ENCODE measurements at regions not wholly inside any gene's neighbourhood (a gene's known extent, or its start where the extent isn't known, plus 50 kb on each side); places are given as distances from the start of the nearest gene placed in this dataset.

DNA sequence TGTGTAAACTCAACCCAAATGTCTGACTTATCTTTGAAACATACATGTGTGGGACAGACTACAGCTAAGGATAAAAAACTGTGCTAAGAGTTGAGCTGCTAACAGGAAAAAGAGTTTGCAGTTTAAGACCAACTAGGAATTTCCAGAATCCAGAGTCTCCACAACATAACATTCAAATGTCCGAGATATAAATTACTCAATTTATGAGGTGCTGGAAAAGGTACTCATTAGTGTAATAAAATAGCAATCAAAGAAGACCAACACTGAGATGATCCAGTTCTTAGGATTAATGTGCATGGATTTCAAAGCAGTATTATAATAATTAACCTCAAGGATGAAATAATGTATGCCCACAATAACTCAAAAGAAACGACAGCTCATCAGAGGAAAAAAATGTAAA is 426.5 kb upstream of the KCNMB2 start:
- no peaks in the 10 kb centered on the region for H3K79me1 ChIP-seq (ENCODE audit: low read depth, low read length)
- ChIA-PET CTCF (ENCODE audit: partially characterized antibody) (interaction anchor here (0.8 kb wide), 1 partner anchor 36 kb away, joined by 3 read pairs; no protein-coding TSS in a partner anchor), POLR2A (ENCODE audit: partially characterized antibody) (no interaction called here)
- H2BK120ac ChIP-seq (replicated peaks; ENCODE audit: low read depth, low read length), result no peak overlapping the region
- H3K9me3 ChIP-seq (ENCODE audit: insufficient read depth in 2 of 2, low read depth in 1 of 2, low read length in 1 of 2), result no peaks in the 10 kb centered on the region
- H3K27me3 ChIP-seq (replicated peaks in 1 of 4; ENCODE audit: control insufficient read depth in 3 of 4, extremely low read depth in 1 of 4, insufficient read depth in 3 of 4, low read length in 3 of 4), result no peaks in the 10 kb centered on the region
- H4K8ac ChIP-seq (ENCODE audit: extremely low read depth, insufficient read depth, low read length), result no peak overlapping the region
- no peak overlapping the region for H2BK15ac ChIP-seq (ENCODE audit: low read length)
- H3K79me2 ChIP-seq (ENCODE audit: control insufficient read depth in 1 of 2, insufficient read depth in 2 of 2, low read length in 2 of 2), result no peaks in the 10 kb centered on the region
- H3K36me3 ChIP-seq (ENCODE audit: control insufficient read depth in 2 of 4, insufficient read depth in 4 of 4, low read length in 3 of 4), result no peaks in the 10 kb centered on the region
- no peaks in the 10 kb centered on the region for H3K23me2 ChIP-seq (ENCODE audit: low read depth, low read length)
- DNase-seq (ENCODE audit: low read depth in 1 of 2, low spot score in 2 of 2) (no peak), FAIRE-seq (no peak)
- no peak overlapping the region for H3K23ac ChIP-seq (ENCODE audit: insufficient read length)
- H3K4me1 ChIP-seq (replicated peaks in 1 of 4; ENCODE audit: control insufficient read depth in 3 of 4, insufficient read depth in 4 of 4, low read length in 3 of 4), result no peaks in the 10 kb centered on the region
- H3K9ac ChIP-seq (replicated peaks in 1 of 4; ENCODE audit: extremely low read depth in 1 of 4, low read depth in 3 of 4, low read length in 3 of 4), result no peak overlapping the region
- no peak overlapping the region for H3K4me3 ChIP-seq (ENCODE audit: extremely low read depth in 1 of 4, insufficient read depth in 2 of 4, low read depth in 3 of 4, low read length in 4 of 4)
- no peak overlapping the region for H4K91ac ChIP-seq (replicated peaks; ENCODE audit: insufficient read length, low read length)
- no peak overlapping the region for H3K14ac ChIP-seq (ENCODE audit: insufficient read length)
- no peak overlapping the region for H3K4me2 ChIP-seq (ENCODE audit: insufficient read depth in 1 of 2, low read depth in 2 of 2, low read length in 2 of 2)
- no peak overlapping the region for H2BK5ac ChIP-seq (ENCODE audit: low read depth, low read length)
- H2AFZ ChIP-seq (ENCODE audit: low read length), result no peak overlapping the region
- H3K4ac ChIP-seq (replicated peaks; ENCODE audit: insufficient read length, low read depth, low read length), result no peak overlapping the region
- 98% methylated on average over 2 of the region's 2 CpGs; no CpG with 5 or more reads in 1 of the 2 experiments for WGBS, 2 experiments (ENCODE audit: extremely low coverage in 1 of 2, insufficient coverage in 1 of 2, insufficient read length in 1 of 2, insufficient replicate concordance in 2 of 2, low coverage in 1 of 2, low lambda C conversion rate in 2 of 2, missing lambda C conversion rate in 1 of 2)
- no peak overlapping the region for H3K56ac ChIP-seq (replicated peaks; ENCODE audit: insufficient read length, low read depth, low read length)
- H4K20me1 ChIP-seq (replicated peaks in 1 of 2; ENCODE audit: control insufficient read depth in 1 of 2, insufficient read depth in 2 of 2, low read length in 2 of 2), result no peaks in the 10 kb centered on the region
- no peak overlapping the region for H3K18ac ChIP-seq (ENCODE audit: extremely low read depth, low read length)
- no peak overlapping the region for H2AK5ac ChIP-seq (ENCODE audit: low read depth, low read length)
- H4K5ac ChIP-seq (ENCODE audit: insufficient read length, low read depth, low read length), result no peak overlapping the region
- no peak overlapping the region for H2BK20ac ChIP-seq (ENCODE audit: low read length)
- no peak overlapping the region for H2BK12ac ChIP-seq (ENCODE audit: low read depth, low read length)
- no peak overlapping the region for H3K27ac ChIP-seq (ENCODE audit: low read depth, low read length)
- TF ChIP-seq, protein P1, sequence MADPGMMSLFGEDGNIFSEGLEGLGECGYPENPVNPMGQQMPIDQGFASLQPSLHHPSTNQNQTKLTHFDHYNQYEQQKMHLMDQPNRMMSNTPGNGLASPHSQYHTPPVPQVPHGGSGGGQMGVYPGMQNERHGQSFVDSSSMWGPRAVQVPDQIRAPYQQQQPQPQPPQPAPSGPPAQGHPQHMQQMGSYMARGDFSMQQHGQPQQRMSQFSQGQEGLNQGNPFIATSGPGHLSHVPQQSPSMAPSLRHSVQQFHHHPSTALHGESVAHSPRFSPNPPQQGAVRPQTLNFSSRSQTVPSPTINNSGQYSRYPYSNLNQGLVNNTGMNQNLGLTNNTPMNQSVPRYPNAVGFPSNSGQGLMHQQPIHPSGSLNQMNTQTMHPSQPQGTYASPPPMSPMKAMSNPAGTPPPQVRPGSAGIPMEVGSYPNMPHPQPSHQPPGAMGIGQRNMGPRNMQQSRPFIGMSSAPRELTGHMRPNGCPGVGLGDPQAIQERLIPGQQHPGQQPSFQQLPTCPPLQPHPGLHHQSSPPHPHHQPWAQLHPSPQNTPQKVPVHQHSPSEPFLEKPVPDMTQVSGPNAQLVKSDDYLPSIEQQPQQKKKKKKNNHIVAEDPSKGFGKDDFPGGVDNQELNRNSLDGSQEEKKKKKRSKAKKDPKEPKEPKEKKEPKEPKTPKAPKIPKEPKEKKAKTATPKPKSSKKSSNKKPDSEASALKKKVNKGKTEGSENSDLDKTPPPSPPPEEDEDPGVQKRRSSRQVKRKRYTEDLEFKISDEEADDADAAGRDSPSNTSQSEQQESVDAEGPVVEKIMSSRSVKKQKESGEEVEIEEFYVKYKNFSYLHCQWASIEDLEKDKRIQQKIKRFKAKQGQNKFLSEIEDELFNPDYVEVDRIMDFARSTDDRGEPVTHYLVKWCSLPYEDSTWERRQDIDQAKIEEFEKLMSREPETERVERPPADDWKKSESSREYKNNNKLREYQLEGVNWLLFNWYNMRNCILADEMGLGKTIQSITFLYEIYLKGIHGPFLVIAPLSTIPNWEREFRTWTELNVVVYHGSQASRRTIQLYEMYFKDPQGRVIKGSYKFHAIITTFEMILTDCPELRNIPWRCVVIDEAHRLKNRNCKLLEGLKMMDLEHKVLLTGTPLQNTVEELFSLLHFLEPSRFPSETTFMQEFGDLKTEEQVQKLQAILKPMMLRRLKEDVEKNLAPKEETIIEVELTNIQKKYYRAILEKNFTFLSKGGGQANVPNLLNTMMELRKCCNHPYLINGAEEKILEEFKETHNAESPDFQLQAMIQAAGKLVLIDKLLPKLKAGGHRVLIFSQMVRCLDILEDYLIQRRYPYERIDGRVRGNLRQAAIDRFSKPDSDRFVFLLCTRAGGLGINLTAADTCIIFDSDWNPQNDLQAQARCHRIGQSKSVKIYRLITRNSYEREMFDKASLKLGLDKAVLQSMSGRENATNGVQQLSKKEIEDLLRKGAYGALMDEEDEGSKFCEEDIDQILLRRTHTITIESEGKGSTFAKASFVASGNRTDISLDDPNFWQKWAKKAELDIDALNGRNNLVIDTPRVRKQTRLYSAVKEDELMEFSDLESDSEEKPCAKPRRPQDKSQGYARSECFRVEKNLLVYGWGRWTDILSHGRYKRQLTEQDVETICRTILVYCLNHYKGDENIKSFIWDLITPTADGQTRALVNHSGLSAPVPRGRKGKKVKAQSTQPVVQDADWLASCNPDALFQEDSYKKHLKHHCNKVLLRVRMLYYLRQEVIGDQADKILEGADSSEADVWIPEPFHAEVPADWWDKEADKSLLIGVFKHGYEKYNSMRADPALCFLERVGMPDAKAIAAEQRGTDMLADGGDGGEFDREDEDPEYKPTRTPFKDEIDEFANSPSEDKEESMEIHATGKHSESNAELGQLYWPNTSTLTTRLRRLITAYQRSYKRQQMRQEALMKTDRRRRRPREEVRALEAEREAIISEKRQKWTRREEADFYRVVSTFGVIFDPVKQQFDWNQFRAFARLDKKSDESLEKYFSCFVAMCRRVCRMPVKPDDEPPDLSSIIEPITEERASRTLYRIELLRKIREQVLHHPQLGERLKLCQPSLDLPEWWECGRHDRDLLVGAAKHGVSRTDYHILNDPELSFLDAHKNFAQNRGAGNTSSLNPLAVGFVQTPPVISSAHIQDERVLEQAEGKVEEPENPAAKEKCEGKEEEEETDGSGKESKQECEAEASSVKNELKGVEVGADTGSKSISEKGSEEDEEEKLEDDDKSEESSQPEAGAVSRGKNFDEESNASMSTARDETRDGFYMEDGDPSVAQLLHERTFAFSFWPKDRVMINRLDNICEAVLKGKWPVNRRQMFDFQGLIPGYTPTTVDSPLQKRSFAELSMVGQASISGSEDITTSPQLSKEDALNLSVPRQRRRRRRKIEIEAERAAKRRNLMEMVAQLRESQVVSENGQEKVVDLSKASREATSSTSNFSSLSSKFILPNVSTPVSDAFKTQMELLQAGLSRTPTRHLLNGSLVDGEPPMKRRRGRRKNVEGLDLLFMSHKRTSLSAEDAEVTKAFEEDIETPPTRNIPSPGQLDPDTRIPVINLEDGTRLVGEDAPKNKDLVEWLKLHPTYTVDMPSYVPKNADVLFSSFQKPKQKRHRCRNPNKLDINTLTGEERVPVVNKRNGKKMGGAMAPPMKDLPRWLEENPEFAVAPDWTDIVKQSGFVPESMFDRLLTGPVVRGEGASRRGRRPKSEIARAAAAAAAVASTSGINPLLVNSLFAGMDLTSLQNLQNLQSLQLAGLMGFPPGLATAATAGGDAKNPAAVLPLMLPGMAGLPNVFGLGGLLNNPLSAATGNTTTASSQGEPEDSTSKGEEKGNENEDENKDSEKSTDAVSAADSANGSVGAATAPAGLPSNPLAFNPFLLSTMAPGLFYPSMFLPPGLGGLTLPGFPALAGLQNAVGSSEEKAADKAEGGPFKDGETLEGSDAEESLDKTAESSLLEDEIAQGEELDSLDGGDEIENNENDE (IDR thresholded peaks at IDR 0.05; ENCODE audit: insufficient replicate concordance, low read length), result no peak
